Neuronal stem cell (in vitro differentiated cells): ENCODE measurements at regions not wholly inside any gene's neighbourhood (a gene's known extent, or its start where the extent isn't known, plus 50 kb on each side); places are given as distances from the start of the nearest gene placed in this dataset.

Experiments
- DNase-seq: peaks from one replicate; pipeline ENCODE4 v3.0.0-alpha.2; 2013; ENCODE audit warnings: low spot score
- H2AFZ ChIP-seq: one replicate; pipeline ENCODE4 v1.6.1; 2013; ENCODE audit warnings: mild to moderate bottlenecking, low read length, inconsistent platforms
- H2AK5ac ChIP-seq: 2 replicates; pipeline ENCODE4 v1.6.1; 2013; ENCODE audit warnings: low read depth, mild to moderate bottlenecking, inconsistent platforms, low read length, moderate library complexity, mixed read lengths
- H2BK120ac ChIP-seq: 2 replicates; pipeline ENCODE4 v1.6.1; 2013; ENCODE audit warnings: low read depth, mild to moderate bottlenecking, inconsistent platforms, low read length, moderate library complexity, mixed read lengths
- H2BK12ac ChIP-seq: one replicate; pipeline ENCODE4 v1.6.1; 2013; ENCODE audit warnings: low read length, inconsistent platforms
- H2BK15ac ChIP-seq: 2 replicates; pipeline ENCODE4 v1.6.1; 2013; ENCODE audit warnings: mild to moderate bottlenecking, low read length, inconsistent platforms, mixed read lengths
- H2BK5ac ChIP-seq: one replicate; pipeline ENCODE4 v1.6.1; 2013; ENCODE audit warnings: inconsistent platforms, mild to moderate bottlenecking, low read length, moderate library complexity
- H3K14ac ChIP-seq: one replicate; pipeline ENCODE4 v1.6.1; 2013; ENCODE audit warnings: low read length, inconsistent platforms
- H3K18ac ChIP-seq: 2 replicates; pipeline ENCODE4 v1.6.1; 2013; ENCODE audit warnings: low read length, inconsistent platforms
- H3K23ac ChIP-seq: 2 replicates; pipeline ENCODE4 v1.6.1; 2013; ENCODE audit warnings: low read depth, mild to moderate bottlenecking, mixed read lengths, low read length, inconsistent platforms; ENCODE audit not compliant: poor library complexity
- H3K27ac ChIP-seq: replicated peaks from 3 replicates; pipeline ENCODE4 v1.5.1; 2013; ENCODE audit warnings: low read length, inconsistent platforms
- H3K27me3 ChIP-seq, 3 experiments: 2 replicates each; pipeline ENCODE4 v1.6.1; 2013; ENCODE audit warnings: low read length in 3 of 3, mild to moderate bottlenecking in 2 of 3, inconsistent platforms in 1 of 3, low read depth in 1 of 3, mixed read lengths in 1 of 3, moderate library complexity in 1 of 3; ENCODE audit not compliant: control insufficient read depth in 3 of 3, insufficient read depth in 3 of 3
- H3K36me3 ChIP-seq, 2 donors: replicated peaks in 1 of 2; 2 replicates each; pipeline ENCODE4 v1.6.1; 2013; ENCODE audit warnings: low read length in 2 of 2; ENCODE audit not compliant: control insufficient read depth in 2 of 2, insufficient read depth in 2 of 2
- H3K4ac ChIP-seq: 2 replicates; pipeline ENCODE4 v1.6.1; 2013; ENCODE audit warnings: inconsistent platforms, mild to moderate bottlenecking, low read length, moderate library complexity
- H3K4me1 ChIP-seq, 2 donors: 1 replicate in 1 of 2; 2 replicates in 1 of 2; pipeline ENCODE4 v1.6.1; 2013; ENCODE audit warnings: low read length in 2 of 2, low read depth in 1 of 2; ENCODE audit not compliant: control insufficient read depth in 2 of 2, insufficient read depth in 1 of 2
- H3K4me2 ChIP-seq: one replicate; pipeline ENCODE4 v1.6.1; 2013; ENCODE audit warnings: mild to moderate bottlenecking, low read length, inconsistent platforms; ENCODE audit not compliant: insufficient read depth, poor library complexity, severe bottlenecking
- H3K4me3 ChIP-seq, 2 donors: 2 replicates each; pipeline ENCODE4 v1.5.1; 2013; ENCODE audit warnings: low read length in 2 of 2, mild to moderate bottlenecking in 2 of 2, inconsistent platforms in 1 of 2, moderate library complexity in 1 of 2
- H3K79me1 ChIP-seq: one replicate; pipeline ENCODE4 v1.6.1; 2013; ENCODE audit warnings: low read depth, mild to moderate bottlenecking, inconsistent platforms, low read length, moderate library complexity
- H3K9ac ChIP-seq: one replicate; pipeline ENCODE4 v1.6.1; 2013; ENCODE audit warnings: mild to moderate bottlenecking, low read depth, low read length, inconsistent platforms; ENCODE audit not compliant: poor library complexity
- H3K9me3 ChIP-seq, 2 donors: replicated peaks in 1 of 2; 2 replicates each; pipeline versions ENCODE3 to v1.6.1; 2013; ENCODE audit warnings: low read length in 2 of 2, mild to moderate bottlenecking in 2 of 2, inconsistent platforms in 1 of 2, low read depth in 1 of 2, mixed read lengths in 1 of 2, moderate library complexity in 1 of 2; ENCODE audit not compliant: control insufficient read depth in 2 of 2, insufficient read depth in 1 of 2
- H4K8ac ChIP-seq: one replicate; pipeline ENCODE4 v1.6.1; 2013; ENCODE audit warnings: low read depth, mild to moderate bottlenecking, inconsistent platforms, low read length, moderate library complexity
- H4K91ac ChIP-seq: one replicate; pipeline ENCODE4 v1.6.1; 2013; ENCODE audit warnings: low read length, low read depth, mild to moderate bottlenecking, inconsistent platforms; ENCODE audit not compliant: poor library complexity
- WGBS, 2 donors: extraction: QIAGEN DNeasy Blood & Tissue Kit; methylation state at CpG; one replicate each; pipeline ENCODE4 v1.1.7; 2013; ENCODE audit warnings: missing lambda C conversion rate in 2 of 2, mixed read lengths in 1 of 2; ENCODE audit not compliant: insufficient read length in 2 of 2, insufficient replicate concordance in 1 of 2; ENCODE audit errors: extremely low coverage in 2 of 2; 5-methylcytosine and 5-hydroxymethylcytosine counted together

DNA sequence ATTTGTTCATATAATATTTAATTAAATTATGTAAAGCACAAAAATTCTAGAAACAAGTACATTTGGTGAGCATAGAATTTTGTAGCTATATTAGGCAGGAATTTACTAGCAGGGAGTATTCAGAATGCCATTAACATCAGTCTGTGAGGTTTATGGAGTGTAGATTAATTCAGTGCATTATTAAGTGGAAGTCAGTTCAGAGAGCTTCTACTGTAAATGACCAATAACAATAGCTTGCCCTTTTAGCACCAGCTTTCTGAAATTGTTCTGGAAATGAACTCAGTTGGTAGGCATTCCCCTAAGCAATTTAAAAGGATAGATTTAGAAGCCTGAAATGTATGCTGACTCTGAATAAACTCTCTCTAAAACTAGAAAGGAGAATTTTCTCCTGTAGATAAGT lies 208.2 kb upstream of the CNTNAP5 start:
- Histone ChIP-seq H3K79me1 (no peaks in the 10 kb centered on the region), H3K9me3 (no peaks in the 10 kb centered on the region), H4K8ac (no peak overlapping the region), H3K27me3 (no peaks in the 10 kb centered on the region), H2AFZ (no peak overlapping the region), H3K4me2 (no peak overlapping the region), H3K4me3 (no peak overlapping the region), H2BK12ac (no peak overlapping the region), H2BK15ac (no peak overlapping the region), H3K14ac (no peak overlapping the region), H3K18ac (no peak overlapping the region), H3K36me3 (no peaks in the 10 kb centered on the region), H3K4ac (no peak overlapping the region), H2AK5ac (no peak overlapping the region), H3K9ac (no peak overlapping the region), H3K27ac (no peak overlapping the region), H2BK5ac (no peak overlapping the region), H2BK120ac (no peak overlapping the region), H3K23ac (no peak overlapping the region), H4K91ac (no peak overlapping the region), H3K4me1 (no peaks in the 10 kb centered on the region)
- DNase-seq: no peak

DNA sequence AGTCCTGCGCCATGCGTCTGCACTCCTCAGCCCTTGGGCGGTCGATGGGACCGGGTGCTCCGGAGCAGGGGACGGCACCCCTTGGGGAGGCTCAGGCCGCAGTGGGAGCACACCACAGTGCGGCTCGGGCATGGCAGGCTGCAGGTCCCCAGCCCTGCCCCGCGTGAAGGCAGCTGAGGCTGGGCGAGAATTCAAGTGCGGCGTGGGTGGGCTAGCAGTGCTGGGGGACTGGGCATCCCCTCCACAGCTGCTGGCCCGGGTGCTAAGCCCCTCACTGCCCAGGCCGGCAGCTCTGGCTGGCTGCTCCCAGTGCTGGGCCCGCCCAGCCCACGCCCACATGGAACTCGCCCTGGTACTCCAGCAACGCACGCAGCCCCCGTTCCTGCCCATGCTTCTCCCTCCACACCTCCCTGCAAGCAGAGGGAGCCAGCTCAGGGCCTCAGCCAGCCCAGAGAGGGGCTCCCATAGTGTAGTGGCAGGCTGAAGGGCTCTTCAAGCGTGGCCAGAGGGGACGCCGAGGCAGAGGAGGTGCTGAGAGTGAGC lies 198.3 kb upstream of the CNTNAP5 start:
- Histone ChIP-seq H4K91ac (no peak overlapping the region), H2BK15ac (no peak overlapping the region), H3K9me3 (no peaks in the 10 kb centered on the region), H3K4me1 (no peaks in the 10 kb centered on the region), H3K27me3 (no peaks in the 10 kb centered on the region), H3K4me2 (no peak overlapping the region), H2BK120ac (no peak overlapping the region), H3K14ac (no peak overlapping the region), H3K4ac (no peak overlapping the region), H3K36me3 (no peaks in the 10 kb centered on the region), H2BK12ac (no peak overlapping the region), H3K18ac (no peak overlapping the region), H2AFZ (no peak overlapping the region), H2BK5ac (no peak overlapping the region), H3K79me1 (no peaks in the 10 kb centered on the region), H3K4me3 (peak overlapping the region in 1 of 2 donors; percentile 58), H3K27ac (no peak overlapping the region), H3K23ac (peak overlapping the region; percentile 73), H4K8ac (peak overlapping the region; percentile 17), H3K9ac (no peak overlapping the region), H2AK5ac (no peak overlapping the region)
- no CpG with 5 or more reads among the region's 26 CpGs for WGBS, 2 donors
- DNase-seq: no peak

- Histone ChIP-seq H3K23ac (no peak overlapping the region), H2AFZ (no peak overlapping the region), H3K9ac (no peak overlapping the region), H3K27me3 (no peaks in the 10 kb centered on the region), H2BK12ac (no peak overlapping the region), H4K91ac (no peak overlapping the region), H3K4ac (no peak overlapping the region), H2BK15ac (no peak overlapping the region), H3K4me2 (no peak overlapping the region), H3K9me3 (peaks cover 0 to 1% of the 10 kb centered on the region in 2 donors), H2AK5ac (no peak overlapping the region), H3K4me3 (no peak overlapping the region), H2BK120ac (no peak overlapping the region), H3K14ac (no peak overlapping the region), H3K18ac (no peak overlapping the region), H3K36me3 (no peaks in the 10 kb centered on the region), H3K79me1 (no peaks in the 10 kb centered on the region), H3K27ac (no peak overlapping the region), H3K4me1 (no peaks in the 10 kb centered on the region), H2BK5ac (no peak overlapping the region), H4K8ac (no peak overlapping the region)
- DNase-seq: no peak
These were observed 185.8 kb upstream of the CNTNAP5 start for GRCh38 chr2:123839326-123839725.

GRCh38 chr2:123840016-123840415 lies 185.1 kb upstream of the CNTNAP5 start:
- no peak overlapping the region for H4K8ac ChIP-seq
- no peak overlapping the region for H2BK120ac ChIP-seq
- H4K91ac ChIP-seq: no peak overlapping the region
- H3K36me3 ChIP-seq: no peaks in the 10 kb centered on the region
- no peak overlapping the region for H2AFZ ChIP-seq
- DNase-seq: no peak
- no peak overlapping the region for H3K4me3 ChIP-seq
- peaks cover 0 to 1% of the 10 kb centered on the region in 2 donors for H3K9me3 ChIP-seq
- H2BK15ac ChIP-seq: no peak overlapping the region
- no peaks in the 10 kb centered on the region for H3K27me3 ChIP-seq
- no peak overlapping the region for H3K27ac ChIP-seq
- no peak overlapping the region for H3K23ac ChIP-seq
- H3K79me1 ChIP-seq: no peaks in the 10 kb centered on the region
- H2AK5ac ChIP-seq: no peak overlapping the region
- no peak overlapping the region for H3K18ac ChIP-seq
- H2BK5ac ChIP-seq: peak overlapping the region; percentile 3
- H3K14ac ChIP-seq: no peak overlapping the region
- H3K9ac ChIP-seq: no peak overlapping the region
- no peaks in the 10 kb centered on the region for H3K4me1 ChIP-seq
- H2BK12ac ChIP-seq: no peak overlapping the region
- no peak overlapping the region for H3K4ac ChIP-seq
- H3K4me2 ChIP-seq: no peak overlapping the region
